GM19035 (cell line): ENCODE measurements at regions not wholly inside any gene's neighbourhood (a gene's known extent, or its start where the extent isn't known, plus 50 kb on each side); places are given as distances from the start of the nearest gene placed in this dataset.
"Not testable (repeated sequence)": the region's sequence is repeated elsewhere in the genome, so short reads cannot be mapped to it uniquely, and the experiment has no call there.

Experiments used
- ATAC-seq: cut with Tn5 transposase; IDR thresholded peaks from one replicate; pipeline ENCODE4 v1.9.1; 2021; ENCODE audit not compliant: unreplicated experiment

DNA sequence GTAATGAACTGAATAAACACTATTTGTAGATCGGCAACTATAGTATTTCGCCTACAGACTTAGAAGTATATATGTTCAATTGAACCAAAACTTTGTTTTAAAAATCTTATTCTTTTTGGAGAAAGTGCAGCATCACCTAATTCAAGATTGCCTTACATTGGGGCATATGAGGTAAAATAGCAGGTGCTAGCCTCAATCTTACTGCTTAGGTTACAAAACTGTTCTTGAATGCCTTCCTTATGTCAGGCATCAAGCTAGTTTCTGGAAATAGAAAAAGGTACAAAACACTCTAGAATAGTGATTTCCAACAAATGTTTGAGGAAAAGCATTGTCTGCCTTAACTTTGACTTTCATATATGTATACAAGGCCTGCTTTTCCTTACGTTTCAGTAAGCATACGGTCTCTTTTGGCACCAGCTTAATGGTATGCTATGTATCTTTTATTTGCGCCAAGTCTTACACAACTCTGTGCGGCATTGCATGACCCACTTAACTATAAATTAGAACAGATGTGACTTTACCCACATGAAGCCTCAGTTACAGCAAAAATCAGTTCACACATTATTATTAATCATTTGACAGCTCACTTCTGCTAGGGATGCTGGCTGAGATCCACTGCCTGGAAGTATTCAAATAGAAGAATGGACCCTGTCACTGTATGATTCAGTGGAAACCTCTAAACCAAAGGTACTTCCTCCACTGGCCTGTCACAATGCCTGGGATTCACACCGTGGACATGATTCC is 174.1 kb downstream of the PRELID2 start:
- no peak for ATAC-seq

DNA sequence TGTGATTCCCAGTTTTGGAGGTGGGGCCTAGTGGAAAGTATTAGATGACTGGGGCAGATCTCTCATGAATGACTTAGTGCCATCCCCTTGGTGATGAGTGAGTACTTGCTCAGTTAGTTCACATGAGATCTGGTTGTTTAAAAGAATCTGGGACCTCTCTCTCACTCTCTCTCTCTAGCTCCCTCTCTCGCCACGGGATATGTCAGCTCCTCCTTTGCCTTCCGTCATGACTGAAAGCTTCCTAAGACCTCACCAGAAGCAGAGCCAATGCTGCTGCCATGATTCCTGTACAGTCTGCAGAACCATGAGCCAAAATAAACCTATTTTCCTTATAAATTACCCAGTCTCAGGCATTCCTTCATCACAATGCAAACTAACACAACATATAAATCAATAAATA is 176.7 kb downstream of the PRELID2 start:
- ATAC-seq, result no peak

DNA sequence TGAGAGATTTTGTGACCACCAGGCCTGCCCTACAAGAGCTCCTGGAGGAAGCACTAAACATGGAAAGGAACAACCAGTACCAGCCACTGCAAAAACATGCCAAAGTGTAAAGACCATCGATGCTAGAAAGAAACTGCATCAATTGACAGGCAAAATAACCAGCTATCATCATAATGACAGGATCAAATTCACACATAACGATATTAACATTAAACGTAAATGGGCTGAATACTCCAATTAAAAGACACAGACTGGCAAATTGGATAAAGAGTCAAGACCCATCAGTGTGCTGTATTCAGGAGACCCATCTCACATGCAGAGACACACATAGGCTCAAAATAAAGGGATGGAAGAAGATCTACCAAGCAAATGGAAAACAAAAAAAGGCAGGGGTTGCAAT is 182.4 kb downstream of the PRELID2 start:
- not testable (repeated sequence) for ATAC-seq

DNA sequence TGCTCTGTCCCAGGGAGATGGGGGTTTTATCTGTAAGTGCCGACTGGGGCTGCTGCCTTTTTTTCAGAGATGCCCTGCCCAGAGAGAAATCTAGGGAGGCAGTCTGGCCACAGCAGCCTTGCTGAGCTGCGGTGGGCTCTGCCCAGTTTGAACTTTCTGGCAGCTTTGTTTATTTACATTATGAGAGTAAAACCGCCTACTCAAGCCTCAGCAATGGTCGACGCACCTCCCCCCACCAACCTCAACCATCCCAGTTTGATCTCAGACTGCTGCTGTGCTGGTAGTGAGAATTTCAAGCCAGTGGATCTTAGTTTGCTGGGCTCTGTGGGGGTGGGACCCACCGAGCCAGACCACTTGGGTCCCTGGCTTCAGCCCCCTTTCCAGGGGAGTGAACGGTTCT is 188.0 kb downstream of the PRELID2 start:
- not testable (repeated sequence) for ATAC-seq

DNA sequence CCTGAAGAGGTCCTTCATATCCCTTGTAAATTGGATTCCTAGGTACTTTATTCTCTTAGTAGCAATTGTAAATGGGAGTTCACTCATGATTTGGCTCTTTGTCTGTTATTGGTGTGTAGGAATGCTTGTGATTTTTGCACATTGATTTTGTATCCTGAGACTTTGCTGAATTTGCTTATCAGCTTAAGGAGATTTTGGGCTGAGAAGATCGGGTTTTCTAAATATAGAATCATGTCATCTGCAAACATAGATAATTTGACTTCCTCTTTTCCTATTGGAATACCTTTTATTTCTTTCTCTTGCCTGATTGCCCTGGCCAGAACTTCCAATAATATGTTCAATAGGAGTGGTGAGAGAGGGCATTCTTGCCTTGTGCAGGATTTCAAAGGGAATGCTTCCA is 191.9 kb downstream of the PRELID2 start:
- ATAC-seq, result not testable (repeated sequence)

DNA sequence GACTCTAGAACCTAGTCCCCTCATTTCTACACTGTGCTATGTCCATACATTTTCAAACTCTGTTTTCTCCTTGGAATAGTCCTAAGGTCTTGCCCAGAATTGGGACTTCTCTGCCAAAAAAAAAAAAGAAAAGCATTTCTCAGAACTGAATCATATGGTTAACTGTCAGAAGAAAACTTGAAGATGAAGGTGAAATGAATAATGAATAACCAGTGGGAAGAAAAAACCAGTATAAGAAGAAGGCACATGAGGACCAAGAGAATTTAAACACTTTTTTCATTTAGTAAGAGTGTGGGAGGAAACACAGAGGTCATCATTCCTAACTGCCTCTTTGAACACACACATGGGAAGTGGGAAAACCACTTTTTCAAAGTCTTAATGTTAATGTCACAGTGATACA is 197.7 kb downstream of the PRELID2 start:
- ATAC-seq, result no peak

DNA sequence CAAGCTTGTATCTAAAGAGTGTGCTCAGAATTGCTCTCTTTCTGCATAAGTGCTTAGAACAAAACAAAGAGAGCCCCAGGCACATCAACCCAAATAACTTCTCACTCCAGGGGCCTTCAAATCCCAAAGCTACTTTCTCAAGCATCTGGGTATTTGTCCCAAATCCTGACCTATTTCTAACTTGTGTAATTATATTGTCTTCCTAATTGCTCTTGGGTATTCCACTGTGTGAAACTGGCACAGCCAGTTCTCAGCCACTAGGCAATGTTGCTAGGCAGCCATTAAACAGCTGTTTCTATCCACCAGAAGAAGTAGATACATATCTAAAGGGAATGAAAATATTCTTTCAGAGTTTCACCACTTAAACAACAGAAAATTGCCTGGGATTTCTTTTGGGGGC is 198.8 kb downstream of the PRELID2 start:
- ATAC-seq, result no peak

DNA sequence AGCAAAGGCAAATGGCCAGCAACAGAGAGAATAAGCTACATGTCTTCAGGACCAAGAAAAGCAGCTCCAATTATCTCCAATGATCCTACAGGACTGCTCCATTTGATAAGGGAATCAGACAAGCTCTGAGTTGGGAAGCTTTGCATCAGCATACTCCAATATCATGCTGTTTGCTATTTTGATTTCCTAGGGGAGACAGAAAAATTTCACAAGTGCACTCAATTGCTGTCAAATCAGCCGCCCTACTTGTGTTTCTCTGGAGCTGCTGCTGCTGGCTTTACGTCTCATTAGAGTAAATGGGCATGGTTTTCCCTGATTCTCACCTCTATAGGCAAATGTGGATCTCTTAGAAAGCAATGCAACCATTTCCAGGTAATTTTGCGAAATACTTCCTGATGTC is 201.7 kb downstream of the PRELID2 start:
- ATAC-seq, result no peak

DNA sequence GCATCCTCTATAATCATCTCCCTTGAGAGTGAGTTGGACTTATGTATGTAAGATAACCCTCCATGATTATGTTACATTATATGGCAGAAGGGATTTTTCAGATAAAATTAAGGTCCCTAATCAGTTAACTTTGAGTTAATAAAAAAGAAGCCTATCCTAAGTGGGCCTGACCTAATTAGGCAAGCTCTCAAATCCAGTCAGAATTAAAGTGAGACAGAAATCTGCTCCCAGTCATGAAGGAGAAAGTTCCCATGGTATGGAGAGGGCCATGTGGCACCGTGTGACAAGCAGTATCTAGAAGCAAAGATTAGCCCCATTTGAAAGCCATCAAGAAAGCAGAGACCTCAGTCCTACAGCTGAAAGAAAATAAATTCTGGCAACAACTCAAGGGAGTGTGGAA is 202.4 kb downstream of the PRELID2 start:
- no peak for ATAC-seq

DNA sequence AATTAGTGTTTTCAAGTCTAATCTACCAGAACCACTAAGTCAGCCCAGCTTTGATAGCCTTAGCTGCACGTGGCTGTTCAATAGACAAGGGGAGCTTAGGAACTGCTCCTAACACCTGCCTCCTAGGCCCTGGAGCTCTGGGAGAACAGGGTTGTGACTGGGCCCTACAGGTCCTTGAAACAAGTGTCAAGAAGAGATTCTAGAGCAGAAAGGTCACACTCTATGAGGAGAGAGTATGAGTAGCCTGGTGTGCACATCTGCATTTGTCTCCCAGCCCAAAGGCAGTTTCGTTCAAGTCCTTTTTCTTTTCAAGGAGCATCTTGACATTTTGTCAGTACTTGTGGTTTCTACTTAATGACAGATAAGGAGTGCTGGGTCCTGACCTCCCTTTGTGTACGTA is 206.1 kb downstream of the PRELID2 start:
- no peak for ATAC-seq

DNA sequence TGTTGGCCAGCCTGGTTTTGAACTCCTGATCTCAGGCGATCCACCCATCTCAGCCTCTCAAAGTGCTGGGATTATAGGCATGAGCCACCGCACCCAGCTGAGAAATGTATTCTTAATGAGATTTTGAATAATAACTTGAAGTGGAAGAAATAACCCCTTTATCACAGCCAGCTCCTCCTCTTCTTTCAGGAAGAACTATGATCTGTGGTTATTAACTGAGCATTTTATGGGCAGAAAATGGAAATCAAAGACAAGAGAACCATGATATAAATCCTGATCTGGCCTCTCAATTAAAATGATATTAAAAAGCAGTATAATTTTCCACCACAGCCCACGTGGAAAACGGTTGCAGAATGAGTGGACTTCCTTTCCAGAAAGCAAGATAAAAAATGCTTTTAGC is 206.6 kb downstream of the PRELID2 start:
- no peak for ATAC-seq

DNA sequence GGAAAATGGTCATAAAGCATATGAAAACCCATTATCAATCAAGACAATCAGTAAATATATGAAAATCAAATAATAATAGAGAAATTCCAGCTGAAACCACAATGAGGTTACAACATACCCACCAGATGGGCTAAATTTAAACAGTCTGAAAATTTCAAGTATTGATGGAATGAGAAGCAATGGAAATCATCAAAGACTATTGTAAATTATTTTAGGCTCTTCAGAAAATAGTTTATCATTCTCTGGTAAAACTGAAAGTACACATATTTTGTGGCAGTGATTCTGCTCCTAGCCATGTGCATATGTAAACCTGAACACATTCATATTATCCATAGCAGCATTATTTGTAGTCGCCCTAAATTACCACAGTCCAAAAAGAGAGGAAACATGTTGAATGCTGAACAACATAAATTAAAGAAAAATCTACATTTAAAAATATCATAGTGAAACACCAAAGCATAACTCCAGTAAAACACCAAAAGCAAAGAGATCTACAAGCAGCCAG is 215.3 kb downstream of the PRELID2 start:
- no peak for ATAC-seq

DNA sequence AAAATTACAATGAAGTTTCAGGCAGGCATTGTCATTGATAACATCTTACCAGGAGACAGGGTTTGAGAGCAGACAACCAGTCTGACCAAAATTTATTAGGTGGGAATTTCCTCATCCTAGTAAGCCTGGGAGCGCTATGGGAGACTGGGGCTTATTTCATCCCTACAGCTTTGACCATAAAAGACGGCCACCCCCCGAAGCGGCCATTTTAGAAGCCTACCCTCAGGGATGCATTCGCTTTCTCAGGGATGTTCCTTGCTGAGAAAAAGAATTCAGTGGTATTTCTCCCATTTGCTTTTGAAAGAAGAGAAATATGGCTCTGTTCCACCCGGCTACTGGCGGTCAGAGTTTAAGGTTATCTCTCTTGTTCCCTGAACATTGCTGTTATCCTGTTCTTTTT is 218.4 kb downstream of the PRELID2 start:
- not testable (repeated sequence) for ATAC-seq

DNA sequence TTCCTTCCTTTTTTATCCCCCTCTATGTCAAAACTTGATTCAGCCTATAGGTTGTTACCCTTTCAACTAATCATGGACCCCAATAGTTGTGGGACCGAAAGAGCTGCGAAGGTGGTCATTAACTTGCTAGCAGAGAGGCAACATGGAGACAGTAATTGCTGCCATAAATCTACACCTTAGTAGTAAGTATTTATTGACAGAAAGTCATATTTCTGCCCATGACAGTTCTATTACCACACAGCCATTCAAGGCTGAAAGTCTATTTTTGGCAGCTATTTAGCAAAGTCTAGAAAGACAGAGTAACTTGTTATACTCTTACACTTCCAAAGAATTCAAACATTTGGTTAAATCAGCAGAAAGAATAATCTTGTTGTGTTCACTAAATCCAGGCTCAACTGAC is 236.2 kb downstream of the PRELID2 start:
- ATAC-seq, result no peak

DNA sequence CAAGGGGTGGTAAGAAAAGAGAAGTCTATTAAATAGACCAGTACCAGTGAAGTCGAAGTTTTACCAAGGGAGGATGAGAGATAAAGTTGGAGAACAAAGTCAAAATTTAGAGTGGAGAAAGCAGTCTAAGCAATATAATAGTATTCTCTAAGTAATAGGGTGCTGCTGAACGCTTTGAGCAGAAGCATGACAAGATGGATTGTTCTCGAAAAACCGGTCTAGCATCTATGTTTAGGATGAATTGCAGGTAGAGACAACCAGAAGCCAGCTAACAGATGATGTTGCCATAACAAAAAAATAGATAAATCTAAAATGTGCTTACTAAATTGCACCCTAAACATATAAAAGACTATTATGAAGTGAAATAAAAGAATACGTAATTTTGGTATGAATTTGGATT is 237.0 kb downstream of the PRELID2 start:
- ATAC-seq, result no peak

DNA sequence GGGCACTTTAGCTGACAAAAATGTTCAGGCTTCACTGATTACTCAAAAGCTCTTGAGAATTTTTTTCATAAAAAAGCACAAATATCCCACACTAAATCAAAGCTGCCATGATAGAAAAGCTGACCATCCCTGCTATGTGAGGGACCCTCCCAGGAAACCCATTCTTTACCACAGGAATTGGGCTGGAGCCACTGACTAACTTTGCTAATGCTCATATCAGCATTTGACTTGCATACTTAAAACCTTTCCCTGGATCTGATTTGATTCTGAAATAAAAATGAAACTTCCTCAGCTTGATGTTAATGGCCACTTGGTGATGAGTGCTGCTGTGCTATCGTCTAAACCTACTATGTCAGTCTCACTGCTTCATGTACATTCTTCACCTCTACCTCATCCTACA is 243.6 kb downstream of the PRELID2 start:
- no peak for ATAC-seq

DNA sequence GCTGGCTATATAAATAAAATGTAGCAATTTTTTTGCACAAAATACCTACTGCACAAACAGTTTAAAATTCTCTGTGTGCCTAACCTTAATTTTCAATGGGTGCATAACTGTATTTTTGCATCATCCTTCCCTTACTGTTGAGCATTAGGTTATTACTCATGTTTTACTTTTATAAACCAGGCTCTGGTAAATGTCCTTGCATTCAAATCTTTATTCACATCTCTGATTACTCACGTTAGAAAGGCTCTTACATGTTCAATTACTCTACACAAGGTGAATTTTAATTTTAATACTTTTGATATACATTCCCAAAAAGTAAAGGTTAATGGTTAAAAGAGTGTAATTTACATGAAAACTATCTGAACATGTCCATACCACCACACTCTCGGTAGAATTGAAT is 246.1 kb downstream of the PRELID2 start:
- ATAC-seq, result no peak

DNA sequence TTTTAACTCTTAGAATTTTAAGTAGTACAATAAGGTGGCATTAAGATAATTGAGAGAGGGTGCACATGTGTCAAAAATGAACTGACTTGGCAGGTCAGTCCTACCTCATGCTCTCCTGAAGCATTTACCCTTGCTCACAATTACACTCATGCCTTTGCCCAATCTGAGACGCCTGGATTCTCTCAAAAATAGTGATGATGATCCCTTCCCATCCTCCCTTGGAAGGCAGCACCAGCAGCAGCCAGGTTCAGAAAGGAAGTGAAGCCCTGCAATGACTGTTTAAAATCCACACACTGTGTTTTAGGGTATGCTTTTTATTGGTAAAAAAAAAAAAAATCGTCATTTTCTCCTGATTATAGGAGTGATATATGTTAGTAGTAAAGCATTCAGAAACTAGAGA is 246.6 kb downstream of the PRELID2 start:
- ATAC-seq, result no peak

DNA sequence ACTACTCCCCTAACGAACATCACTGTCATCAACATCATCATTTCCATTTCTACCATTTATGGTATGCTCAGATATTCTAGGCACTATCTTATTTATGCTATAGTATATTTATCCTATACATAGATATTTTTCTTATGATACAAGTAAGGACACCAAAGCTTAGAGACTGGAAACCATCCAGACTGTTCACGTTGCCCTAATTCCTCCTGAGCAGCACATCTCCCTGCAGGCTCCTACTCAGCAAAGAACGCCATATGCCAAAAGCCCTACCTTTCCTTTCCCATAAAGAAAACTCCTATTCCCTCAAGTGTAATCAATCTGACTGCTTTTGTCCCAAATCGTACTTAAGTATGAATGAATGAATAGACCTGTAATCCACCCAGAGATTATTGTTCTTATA is 247.0 kb downstream of the PRELID2 start:
- no peak for ATAC-seq

DNA sequence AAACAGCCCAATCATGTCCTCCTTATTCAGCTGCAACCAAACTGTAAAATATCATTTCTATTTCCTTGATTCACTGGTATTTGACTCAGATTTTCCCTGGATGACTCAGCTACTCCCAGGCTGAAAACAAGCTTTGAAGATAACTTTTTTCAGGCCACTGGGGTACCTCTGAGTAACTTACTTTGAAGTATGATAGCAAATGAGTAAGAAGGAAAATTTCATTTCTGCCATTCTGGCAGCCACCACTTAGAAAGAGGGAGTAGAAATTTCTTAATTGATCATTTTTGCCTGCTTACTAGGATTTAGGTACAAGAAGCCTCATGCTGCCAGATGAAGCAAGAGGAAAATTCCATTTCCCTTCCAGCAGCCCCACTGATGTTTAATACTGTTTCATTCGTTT is 247.4 kb downstream of the PRELID2 start:
- ATAC-seq, result no peak

DNA sequence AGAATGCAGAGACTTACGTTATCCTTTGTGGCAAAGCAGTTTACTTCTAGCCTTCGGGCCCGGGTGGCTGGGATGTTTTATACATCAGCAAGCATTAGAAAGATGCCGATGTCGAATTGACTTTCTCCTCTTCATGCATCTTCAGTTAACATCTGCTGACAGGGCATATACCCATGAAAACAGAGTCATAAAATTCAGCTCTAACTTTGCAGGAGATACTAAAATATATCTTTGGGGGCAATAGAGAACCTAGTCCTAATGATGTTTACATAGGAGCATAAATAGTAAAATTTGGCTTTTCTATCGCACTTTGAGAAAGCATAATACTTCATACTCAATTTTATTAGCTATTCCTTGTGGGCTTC is 247.9 kb downstream of the PRELID2 start:
- no peak for ATAC-seq

DNA sequence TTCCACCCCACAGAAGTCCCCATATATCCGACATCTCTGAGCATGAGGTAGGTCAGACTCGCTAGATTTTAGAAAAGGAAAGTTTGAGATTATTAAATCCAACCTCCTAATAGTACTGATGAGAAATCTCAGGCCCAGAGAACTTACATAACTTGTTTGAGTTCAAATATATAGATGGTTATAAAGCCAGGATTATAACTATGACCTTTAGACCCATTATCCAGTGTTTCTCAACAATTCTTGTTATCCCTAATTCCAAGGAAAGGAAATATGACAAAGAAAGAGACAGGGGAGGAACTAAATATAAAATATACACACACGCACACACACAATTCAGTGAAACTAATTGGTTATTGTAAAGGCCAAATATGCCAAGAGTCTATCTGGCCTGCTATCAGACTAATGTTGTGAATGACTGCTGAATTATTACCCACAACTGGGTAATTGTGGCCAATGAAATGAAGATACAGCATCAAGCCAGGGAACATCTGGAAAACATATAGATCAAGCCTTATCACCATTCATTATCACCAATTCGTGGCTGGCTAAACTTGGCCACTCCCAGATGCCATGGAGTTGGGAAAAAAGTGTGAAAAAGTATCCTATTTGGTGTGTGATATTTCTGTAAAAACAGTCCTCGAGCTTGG is 248.4 kb downstream of the PRELID2 start:
- ATAC-seq, result no peak
